GM12892 (cell line): ENCODE measurements at regions not wholly inside any gene's neighbourhood (a gene's known extent, or its start where the extent isn't known, plus 50 kb on each side); places are given as distances from the start of the nearest gene placed in this dataset.

Source experiments
- POLR2A ChIP-seq: IDR thresholded peaks from 2 replicates; pipeline ENCODE4 v1.6.1; 2011; ENCODE audit warnings: low read depth, low read length, control low read depth
- POLR2AphosphoS5 ChIP-seq: IDR thresholded peaks from 2 replicates; pipeline ENCODE4 v1.6.1; 2011; ENCODE audit warnings: low read depth, low read length, control low read depth
- TAF1 ChIP-seq: IDR thresholded peaks from 2 replicates; pipeline ENCODE4 v1.6.1; 2011; ENCODE audit warnings: low read depth, mild to moderate bottlenecking, control low read depth, low read length, borderline replicate concordance

DNA sequence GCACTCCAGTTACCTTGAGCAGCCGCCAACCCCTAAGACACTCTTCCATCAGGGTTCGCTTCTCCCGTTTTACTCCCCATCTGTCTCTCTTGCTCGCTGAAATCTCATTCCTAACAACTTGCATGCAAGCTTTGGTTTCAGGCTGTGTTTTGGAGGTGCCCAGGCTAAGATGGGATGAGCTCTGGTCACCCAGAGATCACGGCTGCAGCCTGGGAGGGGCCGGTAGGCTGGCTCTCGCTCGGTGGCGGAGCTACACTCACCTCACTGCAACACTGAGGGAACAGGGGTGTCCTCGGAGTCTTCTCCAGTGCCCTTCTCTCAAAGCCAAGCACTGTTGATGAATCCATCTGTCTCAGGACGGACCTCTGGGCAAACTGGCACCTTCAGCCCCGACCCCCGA lies 197.5 kb downstream of the BARX2 start:
- no peak for TF ChIP-seq POLR2AphosphoS5
- TF ChIP-seq POLR2A = no peak
- TF ChIP-seq TAF1 = no peak
